K562 (cell line): ENCODE measurements at regions not wholly inside any gene's neighbourhood (a gene's known extent, or its start where the extent isn't known, plus 50 kb on each side); places are given as distances from the start of the nearest gene placed in this dataset.

Experiments used
- BRD4 ChIP-seq: fragments of 200-600 bp; sonication (generic); IDR thresholded peaks from 2 replicates; pipeline ENCODE4 v1.6.1; 2017; ENCODE audit warnings: inconsistent platforms
- POLR2A ChIP-seq: fragments of 450-650 bp; conservative IDR thresholded peaks from 2 replicates; pipeline ENCODE4 v1.6.1; 2016
- RBM15 ChIP-seq: fragments of 200-400 bp; formaldehyde crosslinking; IDR thresholded peaks from 2 replicates; pipeline ENCODE4 v1.6.1; 2018; ENCODE audit warnings: mild to moderate bottlenecking, low read length, moderate library complexity; ENCODE audit not compliant: insufficient read depth
- RFX5 ChIP-seq: IDR thresholded peaks from 2 replicates; pipeline ENCODE4 v1.6.1; 2011; ENCODE audit warnings: low read depth, mild to moderate bottlenecking, improper control_type of control experiment, low read length
- SP1 ChIP-seq: sonication (generic); formaldehyde crosslinking; IDR thresholded peaks from 2 replicates; pipeline ENCODE4 v1.8.1; 2022; ENCODE audit warnings: mild to moderate bottlenecking, missing genetic modification reagents
- ZNF146 ChIP-seq: IDR thresholded peaks from one replicate; pipeline ENCODE4 v1.6.1; 2018; ENCODE audit warnings: missing compliant biosample characterization; ENCODE audit not compliant: unreplicated experiment
- ZNF24 ChIP-seq: fragments of 450-650 bp; IDR thresholded peaks from 2 replicates; pipeline ENCODE4 v1.6.1; 2016
- ZNF561 ChIP-seq: fragments of 450-650 bp; formaldehyde crosslinking; conservative IDR thresholded peaks from 2 replicates; pipeline ENCODE4 v1.4.0; 2020; ENCODE audit warnings: mild to moderate bottlenecking, moderate library complexity
- ZNF79 ChIP-seq: fragments of 250-450 bp; sonication (Bioruptor Pico); IDR thresholded peaks from 2 replicates; pipeline ENCODE4 v1.4.0; 2020; ENCODE audit warnings: low read depth, mild to moderate bottlenecking, moderate library complexity
- ZZZ3 ChIP-seq: fragments of 450-650 bp; IDR thresholded peaks from 2 replicates; pipeline ENCODE4 v1.6.1; 2016; ENCODE audit warnings: antibody characterized with exemption, mild to moderate bottlenecking, moderate library complexity
- TF ChIP-seq, protein P1 (sequence below): fragments of 450-650 bp; formaldehyde crosslinking; IDR thresholded peaks from 2 replicates; pipeline ENCODE4 v1.4.0; 2020; ENCODE audit warnings: mild to moderate bottlenecking, moderate library complexity
- TF ChIP-seq, protein P2 (sequence below), 3 experiments: IDR thresholded peaks in 2 of 3; conservative IDR thresholded peaks in 1 of 3; 2 replicates each; pipeline ENCODE4 v1.5.1; 2011 to 2012; ENCODE audit warnings: low read length in 3 of 3, mild to moderate bottlenecking in 3 of 3, control low read depth in 2 of 3, improper control_type of control experiment in 1 of 3, inconsistent platforms in 1 of 3, low read depth in 1 of 3, mixed read lengths in 1 of 3, moderate library complexity in 1 of 3; ENCODE audit not compliant: insufficient read depth in 2 of 3
- TF ChIP-seq, protein P3 (sequence below): fragments of 450-650 bp; IDR thresholded peaks from 2 replicates; pipeline ENCODE4 v1.6.1; 2016; ENCODE audit warnings: borderline replicate concordance
- TF ChIP-seq, protein P4 (sequence below): sonication (generic); formaldehyde crosslinking; IDR thresholded peaks from 2 replicates; pipeline ENCODE4 v1.8.0; 2023; ENCODE audit warnings: mild to moderate bottlenecking, missing genetic modification reagents

DNA sequence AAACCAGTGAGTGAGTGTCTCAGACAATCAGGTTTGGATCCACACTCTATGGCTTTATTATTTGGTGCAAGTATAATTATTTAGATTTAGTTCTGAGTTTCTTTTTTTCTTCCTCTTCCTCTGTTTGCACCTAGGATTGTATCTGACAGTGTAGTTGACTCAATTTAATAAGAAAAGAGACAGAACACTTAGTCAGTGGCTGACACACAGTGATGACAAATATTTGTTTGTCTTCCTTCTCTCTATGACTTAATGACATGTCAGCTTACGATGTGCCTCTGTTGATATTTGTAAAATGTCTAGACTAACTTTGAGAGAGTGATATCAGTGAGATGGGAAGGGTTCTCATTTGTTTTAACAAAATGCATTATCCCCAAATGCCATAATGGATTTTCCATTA lies 129.5 kb upstream of the SLC10A2 start:
- TF ChIP-seq ZNF561 (CRISPR knock-in tag) (no peak), ZNF24 (no peak), BRD4 (no peak), POLR2A (no peak), ZZZ3 (no peak), ZNF146 (CRISPR knock-in tag) (no peak), RFX5 (no peak), RBM15 (no peak), SP1 (CRISPR knock-in tag) (no peak), ZNF79 (CRISPR knock-in tag) (no peak)
- TF ChIP-seq, protein P1, sequence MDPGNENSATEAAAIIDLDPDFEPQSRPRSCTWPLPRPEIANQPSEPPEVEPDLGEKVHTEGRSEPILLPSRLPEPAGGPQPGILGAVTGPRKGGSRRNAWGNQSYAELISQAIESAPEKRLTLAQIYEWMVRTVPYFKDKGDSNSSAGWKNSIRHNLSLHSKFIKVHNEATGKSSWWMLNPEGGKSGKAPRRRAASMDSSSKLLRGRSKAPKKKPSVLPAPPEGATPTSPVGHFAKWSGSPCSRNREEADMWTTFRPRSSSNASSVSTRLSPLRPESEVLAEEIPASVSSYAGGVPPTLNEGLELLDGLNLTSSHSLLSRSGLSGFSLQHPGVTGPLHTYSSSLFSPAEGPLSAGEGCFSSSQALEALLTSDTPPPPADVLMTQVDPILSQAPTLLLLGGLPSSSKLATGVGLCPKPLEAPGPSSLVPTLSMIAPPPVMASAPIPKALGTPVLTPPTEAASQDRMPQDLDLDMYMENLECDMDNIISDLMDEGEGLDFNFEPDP: no peak
- TF ChIP-seq, protein P2, sequence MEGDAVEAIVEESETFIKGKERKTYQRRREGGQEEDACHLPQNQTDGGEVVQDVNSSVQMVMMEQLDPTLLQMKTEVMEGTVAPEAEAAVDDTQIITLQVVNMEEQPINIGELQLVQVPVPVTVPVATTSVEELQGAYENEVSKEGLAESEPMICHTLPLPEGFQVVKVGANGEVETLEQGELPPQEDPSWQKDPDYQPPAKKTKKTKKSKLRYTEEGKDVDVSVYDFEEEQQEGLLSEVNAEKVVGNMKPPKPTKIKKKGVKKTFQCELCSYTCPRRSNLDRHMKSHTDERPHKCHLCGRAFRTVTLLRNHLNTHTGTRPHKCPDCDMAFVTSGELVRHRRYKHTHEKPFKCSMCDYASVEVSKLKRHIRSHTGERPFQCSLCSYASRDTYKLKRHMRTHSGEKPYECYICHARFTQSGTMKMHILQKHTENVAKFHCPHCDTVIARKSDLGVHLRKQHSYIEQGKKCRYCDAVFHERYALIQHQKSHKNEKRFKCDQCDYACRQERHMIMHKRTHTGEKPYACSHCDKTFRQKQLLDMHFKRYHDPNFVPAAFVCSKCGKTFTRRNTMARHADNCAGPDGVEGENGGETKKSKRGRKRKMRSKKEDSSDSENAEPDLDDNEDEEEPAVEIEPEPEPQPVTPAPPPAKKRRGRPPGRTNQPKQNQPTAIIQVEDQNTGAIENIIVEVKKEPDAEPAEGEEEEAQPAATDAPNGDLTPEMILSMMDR (IDR thresholded peaks at IDR 0.05 in 2 of 3, conservative IDR thresholded peaks at IDR 0.05 in 1 of 3; ENCODE audit: insufficient read depth in 2 of 3, low read depth in 1 of 3, low read length in 3 of 3): no peak
- TF ChIP-seq, protein P3, sequence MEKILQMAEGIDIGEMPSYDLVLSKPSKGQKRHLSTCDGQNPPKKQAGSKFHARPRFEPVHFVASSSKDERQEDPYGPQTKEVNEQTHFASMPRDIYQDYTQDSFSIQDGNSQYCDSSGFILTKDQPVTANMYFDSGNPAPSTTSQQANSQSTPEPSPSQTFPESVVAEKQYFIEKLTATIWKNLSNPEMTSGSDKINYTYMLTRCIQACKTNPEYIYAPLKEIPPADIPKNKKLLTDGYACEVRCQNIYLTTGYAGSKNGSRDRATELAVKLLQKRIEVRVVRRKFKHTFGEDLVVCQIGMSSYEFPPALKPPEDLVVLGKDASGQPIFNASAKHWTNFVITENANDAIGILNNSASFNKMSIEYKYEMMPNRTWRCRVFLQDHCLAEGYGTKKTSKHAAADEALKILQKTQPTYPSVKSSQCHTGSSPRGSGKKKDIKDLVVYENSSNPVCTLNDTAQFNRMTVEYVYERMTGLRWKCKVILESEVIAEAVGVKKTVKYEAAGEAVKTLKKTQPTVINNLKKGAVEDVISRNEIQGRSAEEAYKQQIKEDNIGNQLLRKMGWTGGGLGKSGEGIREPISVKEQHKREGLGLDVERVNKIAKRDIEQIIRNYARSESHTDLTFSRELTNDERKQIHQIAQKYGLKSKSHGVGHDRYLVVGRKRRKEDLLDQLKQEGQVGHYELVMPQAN: no peak
- TF ChIP-seq, protein P4, sequence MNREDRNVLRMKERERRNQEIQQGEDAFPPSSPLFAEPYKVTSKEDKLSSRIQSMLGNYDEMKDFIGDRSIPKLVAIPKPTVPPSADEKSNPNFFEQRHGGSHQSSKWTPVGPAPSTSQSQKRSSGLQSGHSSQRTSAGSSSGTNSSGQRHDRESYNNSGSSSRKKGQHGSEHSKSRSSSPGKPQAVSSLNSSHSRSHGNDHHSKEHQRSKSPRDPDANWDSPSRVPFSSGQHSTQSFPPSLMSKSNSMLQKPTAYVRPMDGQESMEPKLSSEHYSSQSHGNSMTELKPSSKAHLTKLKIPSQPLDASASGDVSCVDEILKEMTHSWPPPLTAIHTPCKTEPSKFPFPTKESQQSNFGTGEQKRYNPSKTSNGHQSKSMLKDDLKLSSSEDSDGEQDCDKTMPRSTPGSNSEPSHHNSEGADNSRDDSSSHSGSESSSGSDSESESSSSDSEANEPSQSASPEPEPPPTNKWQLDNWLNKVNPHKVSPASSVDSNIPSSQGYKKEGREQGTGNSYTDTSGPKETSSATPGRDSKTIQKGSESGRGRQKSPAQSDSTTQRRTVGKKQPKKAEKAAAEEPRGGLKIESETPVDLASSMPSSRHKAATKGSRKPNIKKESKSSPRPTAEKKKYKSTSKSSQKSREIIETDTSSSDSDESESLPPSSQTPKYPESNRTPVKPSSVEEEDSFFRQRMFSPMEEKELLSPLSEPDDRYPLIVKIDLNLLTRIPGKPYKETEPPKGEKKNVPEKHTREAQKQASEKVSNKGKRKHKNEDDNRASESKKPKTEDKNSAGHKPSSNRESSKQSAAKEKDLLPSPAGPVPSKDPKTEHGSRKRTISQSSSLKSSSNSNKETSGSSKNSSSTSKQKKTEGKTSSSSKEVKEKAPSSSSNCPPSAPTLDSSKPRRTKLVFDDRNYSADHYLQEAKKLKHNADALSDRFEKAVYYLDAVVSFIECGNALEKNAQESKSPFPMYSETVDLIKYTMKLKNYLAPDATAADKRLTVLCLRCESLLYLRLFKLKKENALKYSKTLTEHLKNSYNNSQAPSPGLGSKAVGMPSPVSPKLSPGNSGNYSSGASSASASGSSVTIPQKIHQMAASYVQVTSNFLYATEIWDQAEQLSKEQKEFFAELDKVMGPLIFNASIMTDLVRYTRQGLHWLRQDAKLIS (CRISPR knock-in tag): no peak
